B cell (primary cell): ENCODE measurements at regions not wholly inside any gene's neighbourhood (a gene's known extent, or its start where the extent isn't known, plus 50 kb on each side); places are given as distances from the start of the nearest gene placed in this dataset.

Experiments
- ATAC-seq: fragments of 200-7000 bp; cut with Tn5 transposase; one replicate; pipeline ENCODE4 v1.10.0; 2021; ENCODE audit warnings: low read depth, mild to moderate bottlenecking, moderate number of reproducible peaks, moderate library complexity
- CTCF ChIA-PET: fragments of 350-600 bp; sonication (Branson Sonifier 250); formaldehyde crosslinking; loops from one replicate; lab custom pipeline; 2021; ENCODE audit warnings: antibody characterized with exemption, inconsistent platforms; lab: Charles Lee
- POLR2A ChIA-PET: fragments of 350-600 bp; sonication (Branson Sonifier 250); formaldehyde crosslinking; loops from one replicate; lab custom pipeline; 2021; ENCODE audit warnings: antibody characterized with exemption; lab: Charles Lee
- DNase-seq: peaks from one replicate; pipeline ENCODE4 v3.0.0; 2013
- H2AFZ ChIP-seq: 2 replicates; pipeline ENCODE4 v1.6.1; 2012; ENCODE audit warnings: mild to moderate bottlenecking, low read depth, low read length; ENCODE audit not compliant: insufficient read depth, poor library complexity, severe bottlenecking
- H3K27ac ChIP-seq, 2 donors: 1 replicate in 1 of 2; 2 replicates in 1 of 2; pipeline ENCODE4 v1.5.1; 2012 to 2013; ENCODE audit warnings: low read length in 2 of 2, mild to moderate bottlenecking in 2 of 2, moderate library complexity in 1 of 2
- H3K27me3 ChIP-seq, 4 experiments: fragments of 200-600 bp in 1 of 4; sonication (generic) in 1 of 4; replicated peaks in 1 of 4; 1 replicate in 2 of 4; 2 replicates in 2 of 4; pipeline versions ENCODE4 v1.6.1 to v1.7.0; 2013 to 2016; ENCODE audit warnings: low read length in 3 of 4, mild to moderate bottlenecking in 2 of 4, mixed read lengths in 1 of 4, moderate library complexity in 1 of 4; ENCODE audit not compliant: insufficient read depth in 4 of 4, control insufficient read depth in 3 of 4; ENCODE audit errors: control extremely low read depth in 1 of 4
- H3K36me3 ChIP-seq, 2 experiments: replicated peaks in 1 of 2; 1 replicate in 1 of 2; 2 replicates in 1 of 2; pipeline versions ENCODE4 v1.6.1 to v1.7.1; 2013; ENCODE audit warnings: low read length in 1 of 2; ENCODE audit not compliant: insufficient read depth in 2 of 2, control insufficient read depth in 1 of 2; ENCODE audit errors: control extremely low read depth in 1 of 2, extremely low read depth in 1 of 2
- H3K4me1 ChIP-seq, 2 donors: fragments of 200-600 bp in 1 of 2; sonication (generic) in 1 of 2; 1 replicate in 1 of 2; 2 replicates in 1 of 2; pipeline versions ENCODE4 v1.5.1 to v1.6.1; 2013 to 2017; ENCODE audit warnings: low read length in 2 of 2; ENCODE audit not compliant: control insufficient read depth in 2 of 2, insufficient read depth in 2 of 2
- H3K4me2 ChIP-seq: replicated peaks from 2 replicates; pipeline ENCODE3; 2012; ENCODE audit warnings: mild to moderate bottlenecking, low read depth, low read length; ENCODE audit not compliant: poor library complexity, severe bottlenecking
- H3K4me3 ChIP-seq, 5 experiments: fragments of 200-600 bp in 1 of 5; sonication (generic) in 1 of 5; 1 replicate in 3 of 5; 2 replicates in 2 of 5; pipeline versions ENCODE4 v1.5.1 to v1.7.0; 2011 to 2016; ENCODE audit warnings: low read length in 4 of 5, mild to moderate bottlenecking in 4 of 5, low read depth in 2 of 5, control low read depth in 1 of 5, moderate library complexity in 1 of 5; ENCODE audit not compliant: insufficient read depth in 1 of 5; ENCODE audit errors: control extremely low read depth in 1 of 5, extremely low read depth in 1 of 5
- H3K79me2 ChIP-seq: fragments of 200-600 bp; sonication (generic); one replicate; pipeline ENCODE4 v1.6.0; 2016; ENCODE audit warnings: low read length; ENCODE audit not compliant: control insufficient read depth, insufficient read depth
- H3K9ac ChIP-seq: fragments of 200-600 bp; sonication (generic); 2 replicates; pipeline ENCODE4 v1.6.1; 2017; ENCODE audit warnings: mild to moderate bottlenecking, low read length, moderate library complexity
- H3K9me3 ChIP-seq, 3 donors: one replicate each; pipeline versions ENCODE4 v1.6.1 to v1.7.1; 2013; ENCODE audit warnings: low read length in 2 of 3; ENCODE audit not compliant: control insufficient read depth in 2 of 3, insufficient read depth in 1 of 3; ENCODE audit errors: control extremely low read depth in 1 of 3
- H4K20me1 ChIP-seq: 2 replicates; pipeline ENCODE4 v1.6.0; 2012; ENCODE audit warnings: mild to moderate bottlenecking, low read length; ENCODE audit not compliant: insufficient read depth, control insufficient read depth, poor library complexity, severe bottlenecking
- H3K27ac Mint-ChIP-seq: one replicate; pipeline ENCODE4 v1.8.0; 2021; ENCODE audit warnings: mixed read lengths
- H3K27me3 Mint-ChIP-seq: one replicate; pipeline ENCODE4 v1.8.0; 2021; ENCODE audit warnings: mixed read lengths
- H3K4me1 Mint-ChIP-seq: one replicate; pipeline ENCODE4 v1.8.0; 2021; ENCODE audit warnings: mixed read lengths
- H3K4me3 Mint-ChIP-seq: one replicate; pipeline ENCODE4 v1.8.0; 2021; ENCODE audit warnings: mixed read lengths
- H3K9me3 Mint-ChIP-seq: one replicate; pipeline ENCODE4 v1.8.0; 2022; ENCODE audit warnings: mixed read lengths; ENCODE audit not compliant: insufficient read depth
- CTCF ChIP-seq: fragments of 200-600 bp; IDR thresholded peaks from one replicate; pipeline ENCODE4 v1.8.0; 2022; ENCODE audit warnings: antibody characterized with exemption, mild to moderate bottlenecking
- EZH2 ChIP-seq: IDR thresholded peaks from 2 replicates; pipeline ENCODE4 v1.6.1; 2012; ENCODE audit warnings: borderline replicate concordance, low read depth, mild to moderate bottlenecking, moderate library complexity, low read length; ENCODE audit not compliant: insufficient read depth, poor library complexity, severe bottlenecking
- WGBS: methylation state at CpG from one replicate; pipeline ENCODE4 v1.1.5; 2013; ENCODE audit warnings: missing lambda C conversion rate; ENCODE audit not compliant: insufficient coverage; 5-methylcytosine and 5-hydroxymethylcytosine counted together
- intact Hi-C: fragments of 100-400 bp; cut with micrococcal nuclease; formaldehyde crosslinking; loops from one replicate; pipeline ENCODE4 v1.10.0; 2022

GRCh38 chr11:109957000-109957399 is 136.2 kb upstream of the ZC3H12C start:
- POLR2A ChIA-PET, result no interaction called here
- no peak overlapping the region for H3K27ac ChIP-seq
- Mint-ChIP-seq H3K4me1 (peaks cover 16% of the 10 kb centered on the region), H3K27me3 (peaks cover 29% of the 10 kb centered on the region), H3K27ac (no peak overlapping the region), H3K9me3 (no peaks in the 10 kb centered on the region), H3K4me3 (no peak overlapping the region)
- no peaks in the 10 kb centered on the region for H3K9me3 ChIP-seq
- ATAC-seq, result no peak
- H3K4me2 ChIP-seq, result peak overlapping the region; percentile 56
- no peaks in the 10 kb centered on the region for H4K20me1 ChIP-seq
- no peak overlapping the region for H3K9ac ChIP-seq
- no CpG with 5 or more reads among the region's 6 CpGs for WGBS
- no peaks in the 10 kb centered on the region for H3K27me3 ChIP-seq
- CTCF ChIA-PET, result interaction anchor here (1.6 kb wide), 1 partner anchor 10 kb away, joined by 3 read pairs; no protein-coding TSS in a partner anchor
- H3K4me1 ChIP-seq, result peaks cover 18 to 20% of the 10 kb centered on the region in 2 donors
- TF ChIP-seq EZH2, result no peak
- TF ChIP-seq CTCF, result no peak
- no peak overlapping the region for H2AFZ ChIP-seq
- H3K4me3 ChIP-seq, result no peak overlapping the region
- no peak for DNase-seq
- intact Hi-C loops, result no loop called here
- no peaks in the 10 kb centered on the region for H3K79me2 ChIP-seq
- H3K36me3 ChIP-seq, result no peaks in the 10 kb centered on the region

GRCh38 chr11:109957601-109958000 is 135.6 kb upstream of the ZC3H12C start:
- no peaks in the 10 kb centered on the region for H3K79me2 ChIP-seq
- H3K27me3 ChIP-seq, result no peaks in the 10 kb centered on the region
- intact Hi-C loops, result no loop called here
- Mint-ChIP-seq H3K4me3 (no peak overlapping the region), H3K27me3 (peaks cover 25% of the 10 kb centered on the region), H3K9me3 (no peaks in the 10 kb centered on the region), H3K4me1 (peaks cover 16% of the 10 kb centered on the region), H3K27ac (no peak overlapping the region)
- H3K9me3 ChIP-seq, result no peaks in the 10 kb centered on the region
- peaks cover 18 to 20% of the 10 kb centered on the region in 2 donors for H3K4me1 ChIP-seq
- no peak overlapping the region for H2AFZ ChIP-seq
- no peak overlapping the region for H3K27ac ChIP-seq
- H3K4me3 ChIP-seq, result no peak overlapping the region
- ChIA-PET POLR2A (no interaction called here), CTCF (interaction anchor here (0.6 to 1.6 kb wide), 2 partner anchors 11 to 28 kb away, joined by 3 read pairs; no protein-coding TSS in a partner anchor)
- no peaks in the 10 kb centered on the region for H3K36me3 ChIP-seq
- TF ChIP-seq CTCF (no peak), EZH2 (no peak)
- no peaks in the 10 kb centered on the region for H4K20me1 ChIP-seq
- no peak overlapping the region for H3K9ac ChIP-seq
- ATAC-seq (no peak), DNase-seq (no peak)
- H3K4me2 ChIP-seq, result no peak overlapping the region
